ENCODE measurements at regions not wholly inside any gene's neighbourhood (a gene's known extent, or its start where the extent isn't known, plus 50 kb on each side); places are given as distances from the start of the nearest gene placed in this dataset.

DNA sequence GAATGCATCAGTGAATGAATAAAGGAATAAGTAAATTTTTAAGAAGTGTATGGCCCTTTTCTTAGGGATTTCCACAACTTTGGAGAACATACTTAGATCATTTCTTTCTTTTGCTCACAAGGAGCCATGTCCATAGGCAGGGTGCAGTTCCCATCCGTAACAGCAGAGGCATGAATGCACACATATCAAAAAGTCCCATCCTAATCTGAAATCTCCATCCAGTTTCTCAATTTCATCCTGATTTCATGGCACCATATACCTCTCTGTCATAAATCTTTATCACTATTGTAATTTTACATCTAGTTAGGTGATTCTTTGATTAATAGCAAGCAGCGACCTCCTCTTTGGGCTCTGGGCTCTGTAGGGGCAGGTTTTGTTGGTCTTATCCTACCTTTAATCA lies 359.2 kb downstream of the RRAGC start:
- Mint-ChIP-seq H3K36me3 (no peaks in the 10 kb centered on the region), H3K4me1 (peaks cover 49% of the 10 kb centered on the region), H3K9me3 (no peaks in the 10 kb centered on the region), H3K4me3 (no peak overlapping the region), H3K27me3 (ENCODE audit: low read depth) (no peaks in the 10 kb centered on the region; the same call in 1 of the 2 replicates), H3K27ac (no peak overlapping the region)
- CTCF ChIA-PET: interaction anchor here (1.3 to 3.1 kb wide), 3 partner anchors 10 to 471 kb away, joined by 5 to 29 read pairs (median 6); no protein-coding TSS in a partner anchor
- TF ChIP-seq, protein P1, sequence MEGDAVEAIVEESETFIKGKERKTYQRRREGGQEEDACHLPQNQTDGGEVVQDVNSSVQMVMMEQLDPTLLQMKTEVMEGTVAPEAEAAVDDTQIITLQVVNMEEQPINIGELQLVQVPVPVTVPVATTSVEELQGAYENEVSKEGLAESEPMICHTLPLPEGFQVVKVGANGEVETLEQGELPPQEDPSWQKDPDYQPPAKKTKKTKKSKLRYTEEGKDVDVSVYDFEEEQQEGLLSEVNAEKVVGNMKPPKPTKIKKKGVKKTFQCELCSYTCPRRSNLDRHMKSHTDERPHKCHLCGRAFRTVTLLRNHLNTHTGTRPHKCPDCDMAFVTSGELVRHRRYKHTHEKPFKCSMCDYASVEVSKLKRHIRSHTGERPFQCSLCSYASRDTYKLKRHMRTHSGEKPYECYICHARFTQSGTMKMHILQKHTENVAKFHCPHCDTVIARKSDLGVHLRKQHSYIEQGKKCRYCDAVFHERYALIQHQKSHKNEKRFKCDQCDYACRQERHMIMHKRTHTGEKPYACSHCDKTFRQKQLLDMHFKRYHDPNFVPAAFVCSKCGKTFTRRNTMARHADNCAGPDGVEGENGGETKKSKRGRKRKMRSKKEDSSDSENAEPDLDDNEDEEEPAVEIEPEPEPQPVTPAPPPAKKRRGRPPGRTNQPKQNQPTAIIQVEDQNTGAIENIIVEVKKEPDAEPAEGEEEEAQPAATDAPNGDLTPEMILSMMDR (IDR thresholded peaks at IDR 0.05): 0 out of 2 replicates have a peak, but pooled peaks have one; percentile 37
- no peak for TF ChIP-seq GABPB1 (CRISPR knock-in tag; IDR thresholded peaks at IDR 0.05)
- no peak for DNase-seq (ENCODE audit: low spot score)
- ATAC-seq: no peak
- POLR2A ChIA-PET: no interaction called here

DNA sequence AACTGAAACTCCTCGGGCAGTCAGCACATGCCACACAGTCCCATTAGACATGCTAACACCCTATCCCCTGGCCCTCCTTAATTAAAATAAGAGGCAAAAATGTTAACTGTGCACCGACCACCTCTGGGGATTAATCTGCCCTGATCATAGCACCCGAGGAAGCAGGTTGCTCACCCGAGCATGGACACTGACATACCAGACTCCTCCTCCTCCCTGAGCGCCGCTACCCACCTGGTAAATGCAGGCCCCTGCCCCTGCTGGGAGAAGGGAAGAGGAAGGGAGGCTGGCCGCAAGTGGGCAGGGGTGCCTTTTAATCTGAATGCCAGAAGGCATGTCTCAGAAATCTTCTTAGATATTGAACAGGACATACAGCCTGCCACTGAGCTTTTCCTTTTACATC lies 360.9 kb downstream of the RRAGC start:
- no peaks in the 10 kb centered on the region for H3K9me3 Mint-ChIP-seq
- H3K4me3 Mint-ChIP-seq: peak overlapping the region; percentile 18
- H3K27ac Mint-ChIP-seq: no peak overlapping the region
- DNase-seq (ENCODE audit: low spot score): peak; percentile 45
- no peaks in the 10 kb centered on the region for H3K36me3 Mint-ChIP-seq
- no peaks in the 10 kb centered on the region; the same call in 1 of the 2 replicates for H3K27me3 Mint-ChIP-seq (ENCODE audit: low read depth)
- ChIA-PET POLR2A (interaction anchor here (1.3 kb wide), 1 partner anchor 9 kb away, joined by 4 read pairs; no protein-coding TSS in a partner anchor), CTCF (interaction anchor here (0.5 to 3.1 kb wide), 6 partner anchors 8 to 524 kb away, joined by 3 to 29 read pairs (median 3); no protein-coding TSS in a partner anchor)
- peak; percentile 38 for ATAC-seq
- peaks cover 58% of the 10 kb centered on the region for H3K4me1 Mint-ChIP-seq
- TF ChIP-seq, protein P2, sequence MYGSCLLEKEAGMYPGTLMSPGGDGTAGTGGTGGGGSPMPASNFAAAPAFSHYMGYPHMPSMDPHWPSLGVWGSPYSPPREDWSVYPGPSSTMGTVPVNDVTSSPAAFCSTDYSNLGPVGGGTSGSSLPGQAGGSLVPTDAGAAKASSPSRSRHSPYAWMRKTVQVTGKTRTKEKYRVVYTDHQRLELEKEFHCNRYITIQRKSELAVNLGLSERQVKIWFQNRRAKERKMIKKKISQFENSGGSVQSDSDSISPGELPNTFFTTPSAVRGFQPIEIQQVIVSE (CRISPR knock-in tag; IDR thresholded peaks at IDR 0.05; ENCODE audit: borderline replicate concordance): no peak
- no peak for TF ChIP-seq SP1 (CRISPR knock-in tag; conservative IDR thresholded peaks at IDR 0.05)
- no peak for TF ChIP-seq ZNF423 (CRISPR knock-in tag; IDR thresholded peaks at IDR 0.05)
- TF ChIP-seq ZBTB21 (CRISPR knock-in tag; IDR thresholded peaks at IDR 0.05; ENCODE audit: borderline replicate concordance): no peak
- TF ChIP-seq PRRX2 (CRISPR knock-in tag; IDR thresholded peaks at IDR 0.05): no peak
- no peak for TF ChIP-seq OVOL2 (CRISPR knock-in tag; IDR thresholded peaks at IDR 0.05; ENCODE audit: borderline replicate concordance)
- TF ChIP-seq, protein P3, sequence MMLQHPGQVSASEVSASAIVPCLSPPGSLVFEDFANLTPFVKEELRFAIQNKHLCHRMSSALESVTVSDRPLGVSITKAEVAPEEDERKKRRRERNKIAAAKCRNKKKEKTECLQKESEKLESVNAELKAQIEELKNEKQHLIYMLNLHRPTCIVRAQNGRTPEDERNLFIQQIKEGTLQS (CRISPR knock-in tag; conservative IDR thresholded peaks at IDR 0.05): no peak
- TF ChIP-seq, protein P4, sequence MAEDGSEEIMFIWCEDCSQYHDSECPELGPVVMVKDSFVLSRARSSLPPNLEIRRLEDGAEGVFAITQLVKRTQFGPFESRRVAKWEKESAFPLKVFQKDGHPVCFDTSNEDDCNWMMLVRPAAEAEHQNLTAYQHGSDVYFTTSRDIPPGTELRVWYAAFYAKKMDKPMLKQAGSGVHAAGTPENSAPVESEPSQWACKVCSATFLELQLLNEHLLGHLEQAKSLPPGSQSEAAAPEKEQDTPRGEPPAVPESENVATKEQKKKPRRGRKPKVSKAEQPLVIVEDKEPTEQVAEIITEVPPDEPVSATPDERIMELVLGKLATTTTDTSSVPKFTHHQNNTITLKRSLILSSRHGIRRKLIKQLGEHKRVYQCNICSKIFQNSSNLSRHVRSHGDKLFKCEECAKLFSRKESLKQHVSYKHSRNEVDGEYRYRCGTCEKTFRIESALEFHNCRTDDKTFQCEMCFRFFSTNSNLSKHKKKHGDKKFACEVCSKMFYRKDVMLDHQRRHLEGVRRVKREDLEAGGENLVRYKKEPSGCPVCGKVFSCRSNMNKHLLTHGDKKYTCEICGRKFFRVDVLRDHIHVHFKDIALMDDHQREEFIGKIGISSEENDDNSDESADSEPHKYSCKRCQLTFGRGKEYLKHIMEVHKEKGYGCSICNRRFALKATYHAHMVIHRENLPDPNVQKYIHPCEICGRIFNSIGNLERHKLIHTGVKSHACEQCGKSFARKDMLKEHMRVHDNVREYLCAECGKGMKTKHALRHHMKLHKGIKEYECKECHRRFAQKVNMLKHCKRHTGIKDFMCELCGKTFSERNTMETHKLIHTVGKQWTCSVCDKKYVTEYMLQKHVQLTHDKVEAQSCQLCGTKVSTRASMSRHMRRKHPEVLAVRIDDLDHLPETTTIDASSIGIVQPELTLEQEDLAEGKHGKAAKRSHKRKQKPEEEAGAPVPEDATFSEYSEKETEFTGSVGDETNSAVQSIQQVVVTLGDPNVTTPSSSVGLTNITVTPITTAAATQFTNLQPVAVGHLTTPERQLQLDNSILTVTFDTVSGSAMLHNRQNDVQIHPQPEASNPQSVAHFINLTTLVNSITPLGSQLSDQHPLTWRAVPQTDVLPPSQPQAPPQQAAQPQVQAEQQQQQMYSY (CRISPR knock-in tag; IDR thresholded peaks at IDR 0.05): no peak
- TF ChIP-seq, protein P5, sequence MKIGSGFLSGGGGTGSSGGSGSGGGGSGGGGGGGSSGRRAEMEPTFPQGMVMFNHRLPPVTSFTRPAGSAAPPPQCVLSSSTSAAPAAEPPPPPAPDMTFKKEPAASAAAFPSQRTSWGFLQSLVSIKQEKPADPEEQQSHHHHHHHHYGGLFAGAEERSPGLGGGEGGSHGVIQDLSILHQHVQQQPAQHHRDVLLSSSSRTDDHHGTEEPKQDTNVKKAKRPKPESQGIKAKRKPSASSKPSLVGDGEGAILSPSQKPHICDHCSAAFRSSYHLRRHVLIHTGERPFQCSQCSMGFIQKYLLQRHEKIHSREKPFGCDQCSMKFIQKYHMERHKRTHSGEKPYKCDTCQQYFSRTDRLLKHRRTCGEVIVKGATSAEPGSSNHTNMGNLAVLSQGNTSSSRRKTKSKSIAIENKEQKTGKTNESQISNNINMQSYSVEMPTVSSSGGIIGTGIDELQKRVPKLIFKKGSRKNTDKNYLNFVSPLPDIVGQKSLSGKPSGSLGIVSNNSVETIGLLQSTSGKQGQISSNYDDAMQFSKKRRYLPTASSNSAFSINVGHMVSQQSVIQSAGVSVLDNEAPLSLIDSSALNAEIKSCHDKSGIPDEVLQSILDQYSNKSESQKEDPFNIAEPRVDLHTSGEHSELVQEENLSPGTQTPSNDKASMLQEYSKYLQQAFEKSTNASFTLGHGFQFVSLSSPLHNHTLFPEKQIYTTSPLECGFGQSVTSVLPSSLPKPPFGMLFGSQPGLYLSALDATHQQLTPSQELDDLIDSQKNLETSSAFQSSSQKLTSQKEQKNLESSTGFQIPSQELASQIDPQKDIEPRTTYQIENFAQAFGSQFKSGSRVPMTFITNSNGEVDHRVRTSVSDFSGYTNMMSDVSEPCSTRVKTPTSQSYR (CRISPR knock-in tag; IDR thresholded peaks at IDR 0.05): no peak
- TF ChIP-seq, protein P6, sequence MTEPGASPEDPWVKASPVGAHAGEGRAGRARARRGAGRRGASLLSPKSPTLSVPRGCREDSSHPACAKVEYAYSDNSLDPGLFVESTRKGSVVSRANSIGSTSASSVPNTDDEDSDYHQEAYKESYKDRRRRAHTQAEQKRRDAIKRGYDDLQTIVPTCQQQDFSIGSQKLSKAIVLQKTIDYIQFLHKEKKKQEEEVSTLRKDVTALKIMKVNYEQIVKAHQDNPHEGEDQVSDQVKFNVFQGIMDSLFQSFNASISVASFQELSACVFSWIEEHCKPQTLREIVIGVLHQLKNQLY (CRISPR knock-in tag; IDR thresholded peaks at IDR 0.05): no peak
- TF ChIP-seq, protein P7, sequence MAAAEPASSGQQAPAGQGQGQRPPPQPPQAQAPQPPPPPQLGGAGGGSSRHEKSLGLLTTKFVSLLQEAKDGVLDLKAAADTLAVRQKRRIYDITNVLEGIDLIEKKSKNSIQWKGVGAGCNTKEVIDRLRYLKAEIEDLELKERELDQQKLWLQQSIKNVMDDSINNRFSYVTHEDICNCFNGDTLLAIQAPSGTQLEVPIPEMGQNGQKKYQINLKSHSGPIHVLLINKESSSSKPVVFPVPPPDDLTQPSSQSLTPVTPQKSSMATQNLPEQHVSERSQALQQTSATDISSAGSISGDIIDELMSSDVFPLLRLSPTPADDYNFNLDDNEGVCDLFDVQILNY (CRISPR knock-in tag; IDR thresholded peaks at IDR 0.05): no peak
- no peak for TF ChIP-seq NR1H2 (CRISPR knock-in tag; IDR thresholded peaks at IDR 0.05)
- TF ChIP-seq, protein P8, sequence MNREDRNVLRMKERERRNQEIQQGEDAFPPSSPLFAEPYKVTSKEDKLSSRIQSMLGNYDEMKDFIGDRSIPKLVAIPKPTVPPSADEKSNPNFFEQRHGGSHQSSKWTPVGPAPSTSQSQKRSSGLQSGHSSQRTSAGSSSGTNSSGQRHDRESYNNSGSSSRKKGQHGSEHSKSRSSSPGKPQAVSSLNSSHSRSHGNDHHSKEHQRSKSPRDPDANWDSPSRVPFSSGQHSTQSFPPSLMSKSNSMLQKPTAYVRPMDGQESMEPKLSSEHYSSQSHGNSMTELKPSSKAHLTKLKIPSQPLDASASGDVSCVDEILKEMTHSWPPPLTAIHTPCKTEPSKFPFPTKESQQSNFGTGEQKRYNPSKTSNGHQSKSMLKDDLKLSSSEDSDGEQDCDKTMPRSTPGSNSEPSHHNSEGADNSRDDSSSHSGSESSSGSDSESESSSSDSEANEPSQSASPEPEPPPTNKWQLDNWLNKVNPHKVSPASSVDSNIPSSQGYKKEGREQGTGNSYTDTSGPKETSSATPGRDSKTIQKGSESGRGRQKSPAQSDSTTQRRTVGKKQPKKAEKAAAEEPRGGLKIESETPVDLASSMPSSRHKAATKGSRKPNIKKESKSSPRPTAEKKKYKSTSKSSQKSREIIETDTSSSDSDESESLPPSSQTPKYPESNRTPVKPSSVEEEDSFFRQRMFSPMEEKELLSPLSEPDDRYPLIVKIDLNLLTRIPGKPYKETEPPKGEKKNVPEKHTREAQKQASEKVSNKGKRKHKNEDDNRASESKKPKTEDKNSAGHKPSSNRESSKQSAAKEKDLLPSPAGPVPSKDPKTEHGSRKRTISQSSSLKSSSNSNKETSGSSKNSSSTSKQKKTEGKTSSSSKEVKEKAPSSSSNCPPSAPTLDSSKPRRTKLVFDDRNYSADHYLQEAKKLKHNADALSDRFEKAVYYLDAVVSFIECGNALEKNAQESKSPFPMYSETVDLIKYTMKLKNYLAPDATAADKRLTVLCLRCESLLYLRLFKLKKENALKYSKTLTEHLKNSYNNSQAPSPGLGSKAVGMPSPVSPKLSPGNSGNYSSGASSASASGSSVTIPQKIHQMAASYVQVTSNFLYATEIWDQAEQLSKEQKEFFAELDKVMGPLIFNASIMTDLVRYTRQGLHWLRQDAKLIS (CRISPR knock-in tag; IDR thresholded peaks at IDR 0.05; ENCODE audit: borderline replicate concordance): no peak

Data from WTC11 (cell line).